Liver (tissue), 8 donors: ENCODE measurements at regions not wholly inside any gene's neighbourhood (a gene's known extent, or its start where the extent isn't known, plus 50 kb on each side); places are given as distances from the start of the nearest gene placed in this dataset.

Experiments
- DNase-seq: peaks from one replicate; pipeline ENCODE4 v3.0.0-alpha.2; 2017; ENCODE audit warnings: low spot score
- H3K27ac ChIP-seq, 2 donors: one replicate each; pipeline ENCODE4 v1.7.0; 2013; ENCODE audit warnings: inconsistent platforms in 2 of 2, low read length in 2 of 2, control low read depth in 1 of 2, low read depth in 1 of 2, mild to moderate bottlenecking in 1 of 2
- H3K27me3 ChIP-seq, 4 donors: one replicate each; pipeline versions ENCODE4 v1.6.1 to v1.7.0; 2013; ENCODE audit warnings: low read length in 3 of 4, inconsistent platforms in 1 of 4, mild to moderate bottlenecking in 1 of 4, moderate library complexity in 1 of 4; ENCODE audit not compliant: control insufficient read depth in 4 of 4, insufficient read depth in 4 of 4
- H3K36me3 ChIP-seq, 4 donors: one replicate each; pipeline versions ENCODE4 v1.6.1 to v1.7.0; 2013; ENCODE audit warnings: low read length in 3 of 4, mild to moderate bottlenecking in 3 of 4, low read depth in 1 of 4, moderate library complexity in 1 of 4; ENCODE audit not compliant: control insufficient read depth in 4 of 4, insufficient read depth in 3 of 4
- H3K4me1 ChIP-seq, 4 donors: one replicate each; pipeline versions ENCODE4 v1.6.1 to v1.7.0; 2013; ENCODE audit warnings: low read length in 3 of 4, mild to moderate bottlenecking in 3 of 4, moderate library complexity in 1 of 4; ENCODE audit not compliant: control insufficient read depth in 4 of 4, insufficient read depth in 4 of 4
- H3K4me3 ChIP-seq, 3 donors: one replicate each; pipeline versions ENCODE4 v1.6.1 to v1.7.0; 2013; ENCODE audit warnings: low read length in 3 of 3, control low read depth in 1 of 3, low read depth in 1 of 3, mild to moderate bottlenecking in 1 of 3
- H3K9ac ChIP-seq, 2 donors: one replicate each; pipeline ENCODE4 v1.7.0; 2013; ENCODE audit warnings: low read length in 2 of 2, mild to moderate bottlenecking in 2 of 2, moderate library complexity in 2 of 2, control low read depth in 1 of 2, low read depth in 1 of 2
- H3K9me3 ChIP-seq, 4 donors: one replicate each; pipeline versions ENCODE4 v1.6.1 to v1.7.0; 2013; ENCODE audit warnings: low read length in 3 of 4; ENCODE audit not compliant: control insufficient read depth in 4 of 4
- EGR1 ChIP-seq, 2 donors: IDR thresholded peaks; 2 replicates each; pipeline ENCODE4 v1.6.1; 2016 to 2018; ENCODE audit warnings: antibody characterized with exemption in 2 of 2, low read depth in 2 of 2
- FOXA1 ChIP-seq: IDR thresholded peaks from 2 replicates; pipeline ENCODE4 v1.6.1; 2016; ENCODE audit warnings: antibody characterized with exemption
- GABPA ChIP-seq, 2 donors: IDR thresholded peaks in 1 of 2; conservative IDR thresholded peaks in 1 of 2; 2 replicates each; pipeline ENCODE4 v1.6.1; 2016; ENCODE audit warnings: antibody characterized with exemption in 2 of 2, mild to moderate bottlenecking in 1 of 2, moderate library complexity in 1 of 2
- HNF4A ChIP-seq, 2 donors: conservative IDR thresholded peaks; 2 replicates each; pipeline ENCODE4 v1.6.1; 2016; ENCODE audit warnings: antibody characterized with exemption in 2 of 2, mild to moderate bottlenecking in 2 of 2
- HNF4G ChIP-seq: IDR thresholded peaks from 2 replicates; pipeline ENCODE4 v1.6.1; 2016; ENCODE audit warnings: antibody characterized with exemption
- JUND ChIP-seq, 2 donors: IDR thresholded peaks; 2 replicates each; pipeline ENCODE4 v1.6.1; 2016; ENCODE audit warnings: antibody characterized with exemption in 2 of 2
- MAX ChIP-seq: IDR thresholded peaks from 2 replicates; pipeline ENCODE4 v1.6.1; 2016; ENCODE audit warnings: antibody characterized with exemption
- NR2F2 ChIP-seq: IDR thresholded peaks from 2 replicates; pipeline ENCODE4 v1.6.1; 2016; ENCODE audit warnings: antibody characterized with exemption
- RAD21 ChIP-seq, 2 donors: IDR thresholded peaks; 2 replicates each; pipeline ENCODE4 v1.6.1; 2016; ENCODE audit warnings: antibody characterized with exemption in 2 of 2, mild to moderate bottlenecking in 2 of 2
- RXRA ChIP-seq, 2 donors: IDR thresholded peaks; 2 replicates each; pipeline ENCODE4 v1.6.1; 2017 to 2018; ENCODE audit warnings: antibody characterized with exemption in 2 of 2, mild to moderate bottlenecking in 1 of 2
- SP1 ChIP-seq: IDR thresholded peaks from 2 replicates; pipeline ENCODE4 v1.6.1; 2018; ENCODE audit warnings: antibody characterized with exemption, mild to moderate bottlenecking
- TAF1 ChIP-seq: conservative IDR thresholded peaks from 2 replicates; pipeline ENCODE4 v1.6.1; 2016; ENCODE audit warnings: antibody characterized with exemption, mild to moderate bottlenecking
- YY1 ChIP-seq: IDR thresholded peaks from 2 replicates; pipeline ENCODE4 v1.6.1; 2016; ENCODE audit warnings: antibody characterized with exemption, mild to moderate bottlenecking
- ZBTB33 ChIP-seq: IDR thresholded peaks from 2 replicates; pipeline ENCODE4 v1.6.1; 2016; ENCODE audit warnings: antibody characterized with exemption
- WGBS: extraction: QIAGEN DNeasy Blood & Tissue Kit; methylation state at CpG from one replicate; pipeline ENCODE4 v1.1.7; 2013; 5-methylcytosine and 5-hydroxymethylcytosine counted together
- TF ChIP-seq, protein P1 (sequence below): IDR thresholded peaks from 2 replicates; pipeline ENCODE4 v1.6.1; 2016; ENCODE audit warnings: antibody characterized with exemption
- TF ChIP-seq, protein P2 (sequence below): fragments of 150-350 bp; IDR thresholded peaks from 2 replicates; pipeline ENCODE4 v1.5.1; 2017; ENCODE audit warnings: improper control_type of control experiment, low read depth, low read length; ENCODE audit not compliant: missing input control
- TF ChIP-seq, protein P3 (sequence below): IDR thresholded peaks from 2 replicates; pipeline ENCODE4 v1.6.1; 2016; ENCODE audit warnings: antibody characterized with exemption, mild to moderate bottlenecking
- donor health status: healthy.
- donor health status: healthy.
- donor health status: healthy.
- donor health status: healthy.
- donor health status: healthy.

DNA sequence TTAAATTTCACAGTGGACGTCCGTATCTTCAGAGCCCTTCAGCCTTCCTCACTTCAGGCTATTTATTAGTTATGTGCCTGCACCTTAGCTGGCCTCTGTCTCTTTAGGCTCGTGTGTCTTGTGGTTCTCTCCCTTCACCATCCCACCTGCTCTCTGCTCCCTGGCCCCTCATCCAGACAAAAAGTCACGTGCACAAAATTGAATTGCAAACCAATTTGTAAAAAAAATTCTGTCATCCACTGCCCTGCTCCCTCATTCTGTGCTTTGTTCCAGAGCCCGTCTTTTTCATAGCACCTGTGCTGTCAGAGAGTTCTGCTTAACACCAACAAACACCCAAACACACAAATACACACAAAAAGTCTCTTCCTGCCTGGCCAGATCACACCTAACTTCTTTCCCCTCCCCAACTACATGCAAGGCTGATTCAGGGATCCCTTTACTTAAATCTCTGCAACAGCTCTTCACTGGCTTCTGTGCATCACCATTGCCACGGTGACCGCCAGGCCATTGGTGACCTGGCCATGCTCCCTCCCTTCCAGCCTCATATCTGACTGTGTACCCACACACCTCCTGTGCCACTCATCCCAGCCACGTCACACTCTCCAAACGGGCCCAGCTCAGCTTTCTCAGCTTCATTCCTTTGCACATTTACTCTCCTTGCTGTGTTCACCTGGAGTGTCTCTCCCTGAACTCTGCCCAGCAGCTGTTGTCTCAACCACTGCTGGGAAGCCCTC lies 205.7 kb downstream of the TTC8 start:
- Histone ChIP-seq H3K9me3 (no peaks in the 10 kb centered on the region), H3K36me3 (no peaks in the 10 kb centered on the region), H3K27me3 (no peaks in the 10 kb centered on the region), H3K4me3 (no peak overlapping the region), H3K9ac (no peak overlapping the region), H3K4me1 (peaks cover 3 to 13% (median 11%) of the 10 kb centered on the region in 4 donors), H3K27ac (no peak overlapping the region)
- 91% methylated on average over 9 of the region's 9 CpGs for WGBS
- no peak for TF ChIP-seq FOXA1
- no peak for TF ChIP-seq EGR1 (IDR thresholded peaks at IDR 0.05; ENCODE audit: low read depth in 2 of 2)
- TF ChIP-seq MAX = no peak
- TF ChIP-seq JUND (IDR thresholded peaks at IDR 0.05) = no peak
- no peak for TF ChIP-seq ZBTB33
- TF ChIP-seq RAD21 (IDR thresholded peaks at IDR 0.05) = no peak
- no peak for TF ChIP-seq YY1
- no peak for TF ChIP-seq RXRA (IDR thresholded peaks at IDR 0.05)
- no peak for TF ChIP-seq SP1
- TF ChIP-seq, protein P1, sequence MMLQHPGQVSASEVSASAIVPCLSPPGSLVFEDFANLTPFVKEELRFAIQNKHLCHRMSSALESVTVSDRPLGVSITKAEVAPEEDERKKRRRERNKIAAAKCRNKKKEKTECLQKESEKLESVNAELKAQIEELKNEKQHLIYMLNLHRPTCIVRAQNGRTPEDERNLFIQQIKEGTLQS = no peak
- TF ChIP-seq NR2F2 = no peak
- TF ChIP-seq GABPA (IDR thresholded peaks at IDR 0.05 in 1 of 2, conservative IDR thresholded peaks at IDR 0.05 in 1 of 2) = no peak
- TF ChIP-seq HNF4G = no peak
- TF ChIP-seq HNF4A (conservative IDR thresholded peaks at IDR 0.05) = no peak
- no peak for TF ChIP-seq TAF1
- TF ChIP-seq, protein P2, sequence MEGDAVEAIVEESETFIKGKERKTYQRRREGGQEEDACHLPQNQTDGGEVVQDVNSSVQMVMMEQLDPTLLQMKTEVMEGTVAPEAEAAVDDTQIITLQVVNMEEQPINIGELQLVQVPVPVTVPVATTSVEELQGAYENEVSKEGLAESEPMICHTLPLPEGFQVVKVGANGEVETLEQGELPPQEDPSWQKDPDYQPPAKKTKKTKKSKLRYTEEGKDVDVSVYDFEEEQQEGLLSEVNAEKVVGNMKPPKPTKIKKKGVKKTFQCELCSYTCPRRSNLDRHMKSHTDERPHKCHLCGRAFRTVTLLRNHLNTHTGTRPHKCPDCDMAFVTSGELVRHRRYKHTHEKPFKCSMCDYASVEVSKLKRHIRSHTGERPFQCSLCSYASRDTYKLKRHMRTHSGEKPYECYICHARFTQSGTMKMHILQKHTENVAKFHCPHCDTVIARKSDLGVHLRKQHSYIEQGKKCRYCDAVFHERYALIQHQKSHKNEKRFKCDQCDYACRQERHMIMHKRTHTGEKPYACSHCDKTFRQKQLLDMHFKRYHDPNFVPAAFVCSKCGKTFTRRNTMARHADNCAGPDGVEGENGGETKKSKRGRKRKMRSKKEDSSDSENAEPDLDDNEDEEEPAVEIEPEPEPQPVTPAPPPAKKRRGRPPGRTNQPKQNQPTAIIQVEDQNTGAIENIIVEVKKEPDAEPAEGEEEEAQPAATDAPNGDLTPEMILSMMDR = no peak
- TF ChIP-seq, protein P3, sequence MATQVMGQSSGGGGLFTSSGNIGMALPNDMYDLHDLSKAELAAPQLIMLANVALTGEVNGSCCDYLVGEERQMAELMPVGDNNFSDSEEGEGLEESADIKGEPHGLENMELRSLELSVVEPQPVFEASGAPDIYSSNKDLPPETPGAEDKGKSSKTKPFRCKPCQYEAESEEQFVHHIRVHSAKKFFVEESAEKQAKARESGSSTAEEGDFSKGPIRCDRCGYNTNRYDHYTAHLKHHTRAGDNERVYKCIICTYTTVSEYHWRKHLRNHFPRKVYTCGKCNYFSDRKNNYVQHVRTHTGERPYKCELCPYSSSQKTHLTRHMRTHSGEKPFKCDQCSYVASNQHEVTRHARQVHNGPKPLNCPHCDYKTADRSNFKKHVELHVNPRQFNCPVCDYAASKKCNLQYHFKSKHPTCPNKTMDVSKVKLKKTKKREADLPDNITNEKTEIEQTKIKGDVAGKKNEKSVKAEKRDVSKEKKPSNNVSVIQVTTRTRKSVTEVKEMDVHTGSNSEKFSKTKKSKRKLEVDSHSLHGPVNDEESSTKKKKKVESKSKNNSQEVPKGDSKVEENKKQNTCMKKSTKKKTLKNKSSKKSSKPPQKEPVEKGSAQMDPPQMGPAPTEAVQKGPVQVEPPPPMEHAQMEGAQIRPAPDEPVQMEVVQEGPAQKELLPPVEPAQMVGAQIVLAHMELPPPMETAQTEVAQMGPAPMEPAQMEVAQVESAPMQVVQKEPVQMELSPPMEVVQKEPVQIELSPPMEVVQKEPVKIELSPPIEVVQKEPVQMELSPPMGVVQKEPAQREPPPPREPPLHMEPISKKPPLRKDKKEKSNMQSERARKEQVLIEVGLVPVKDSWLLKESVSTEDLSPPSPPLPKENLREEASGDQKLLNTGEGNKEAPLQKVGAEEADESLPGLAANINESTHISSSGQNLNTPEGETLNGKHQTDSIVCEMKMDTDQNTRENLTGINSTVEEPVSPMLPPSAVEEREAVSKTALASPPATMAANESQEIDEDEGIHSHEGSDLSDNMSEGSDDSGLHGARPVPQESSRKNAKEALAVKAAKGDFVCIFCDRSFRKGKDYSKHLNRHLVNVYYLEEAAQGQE = no peak
- no peak for DNase-seq
